Kidney (tissue), 13 donors: ENCODE measurements at regions not wholly inside any gene's neighbourhood (a gene's known extent, or its start where the extent isn't known, plus 50 kb on each side); places are given as distances from the start of the nearest gene placed in this dataset.

Source experiments
- DNase-seq, 5 donors: peaks; one replicate each; pipeline ENCODE4 v3.0.0-alpha.2; 2013 to 2020
- FAIRE-seq: peaks from 2 replicates; lab custom pipeline; 2012; peaks lifted over from hg19 to GRCh38; lab: Jason Lieb, UNC
- H3K27ac ChIP-seq, 2 donors: one replicate each; pipeline ENCODE4 v1.7.0; 2013; ENCODE audit warnings: low read depth in 2 of 2, low read length in 2 of 2, inconsistent platforms in 1 of 2
- H3K27me3 ChIP-seq: one replicate; pipeline ENCODE4 v1.7.1; 2013; ENCODE audit warnings: low read length, inconsistent platforms; ENCODE audit not compliant: control insufficient read depth, insufficient read depth
- H3K36me3 ChIP-seq, 3 donors: one replicate each; pipeline versions ENCODE4 v1.7.0 to v1.7.1; 2013; ENCODE audit warnings: low read length in 3 of 3, control low read depth in 1 of 3, inconsistent platforms in 1 of 3; ENCODE audit not compliant: insufficient read depth in 3 of 3, control insufficient read depth in 2 of 3
- H3K4me1 ChIP-seq, 3 donors: one replicate each; pipeline versions ENCODE4 v1.7.0 to v1.7.1; 2013; ENCODE audit warnings: low read length in 3 of 3, inconsistent platforms in 1 of 3, low read depth in 1 of 3; ENCODE audit not compliant: control insufficient read depth in 2 of 3, insufficient read depth in 2 of 3
- H3K4me3 ChIP-seq, 3 donors: one replicate each; pipeline versions ENCODE4 v1.7.0 to v1.8.1; 2013; ENCODE audit warnings: low read length in 3 of 3, control low read depth in 1 of 3, inconsistent platforms in 1 of 3
- H3K9ac ChIP-seq, 3 donors: one replicate each; pipeline versions ENCODE4 v1.7.0 to v1.7.1; 2013; ENCODE audit warnings: low read length in 3 of 3, control low read depth in 1 of 3, inconsistent platforms in 1 of 3
- H3K9me3 ChIP-seq, 3 donors: one replicate each; pipeline versions ENCODE4 v1.7.0 to v1.7.1; 2013; ENCODE audit warnings: low read length in 3 of 3, control low read depth in 1 of 3, inconsistent platforms in 1 of 3; ENCODE audit not compliant: control insufficient read depth in 2 of 3, insufficient read depth in 1 of 3
- CTCF ChIP-seq: IDR thresholded peaks from 3 replicates; pipeline ENCODE4 v1.5.1; 2012; ENCODE audit warnings: mild to moderate bottlenecking, moderate library complexity, borderline replicate concordance; ENCODE audit not compliant: insufficient read depth; ENCODE audit errors: extremely low read depth
- intact Hi-C: fragments of 100-400 bp; cut with DNase I; formaldehyde crosslinking; loops from one replicate; pipeline ENCODE4 v1.11.1; 2022
- donor health status: control.
- donor health status: control.
- donor health status: control.
- donor health status: control.
- donor health status: control.
- donor health status: DM: yes; HTN: yes; CAD: no.
- donor health status: Normal renal cell carcinoma (clear cell type).

GRCh38 chr2:62423883-62424458 is 82.0 kb downstream of the TMEM17 start:
- Histone ChIP-seq H3K9me3 (no peaks in the 10 kb centered on the region), H3K4me1 (peaks cover 0 to 14% (median 2%) of the 10 kb centered on the region in 3 donors), H3K36me3 (no peaks in the 10 kb centered on the region), H3K4me3 (no peak overlapping the region), H3K27me3 (no peaks in the 10 kb centered on the region), H3K27ac (no peak overlapping the region), H3K9ac (no peak overlapping the region)
- DNase-seq (no peak), FAIRE-seq (no peak)
- intact Hi-C loops: no loop called here
- TF ChIP-seq CTCF: no peak

- Histone ChIP-seq H3K27ac (no peak overlapping the region), H3K36me3 (no peaks in the 10 kb centered on the region), H3K9ac (no peak overlapping the region), H3K4me3 (no peak overlapping the region), H3K9me3 (no peaks in the 10 kb centered on the region), H3K27me3 (no peaks in the 10 kb centered on the region), H3K4me1 (peaks cover 0 to 14% (median 2%) of the 10 kb centered on the region in 3 donors)
- intact Hi-C loops: no loop called here
- no peak for TF ChIP-seq CTCF
- DNase-seq (no peak), FAIRE-seq (no peak)
Measured at GRCh38 chr2:62423235-62423634, 82.8 kb downstream of the TMEM17 start.

GRCh38 chr2:62415518-62415917 is 90.5 kb downstream of the TMEM17 start:
- H3K9me3 ChIP-seq: no peaks in the 10 kb centered on the region
- no peaks in the 10 kb centered on the region for H3K36me3 ChIP-seq
- peaks cover 0 to 12% (median 9%) of the 10 kb centered on the region in 3 donors for H3K4me1 ChIP-seq
- intact Hi-C loops: loop anchor here (10.0 kb wide), 2 partner anchors 431 to 491 kb away; no protein-coding TSS in a partner anchor
- H3K4me3 ChIP-seq: no peak overlapping the region
- H3K27ac ChIP-seq: no peak overlapping the region
- TF ChIP-seq CTCF: no peak
- H3K27me3 ChIP-seq: no peaks in the 10 kb centered on the region
- no peak overlapping the region for H3K9ac ChIP-seq
- DNase-seq: no peak
- no peak for FAIRE-seq

GRCh38 chr2:62415019-62415431 is 91.0 kb downstream of the TMEM17 start:
- Histone ChIP-seq H3K27me3 (no peaks in the 10 kb centered on the region), H3K4me1 (peaks cover 0 to 13% (median 9%) of the 10 kb centered on the region in 3 donors), H3K9ac (no peak overlapping the region), H3K9me3 (no peaks in the 10 kb centered on the region), H3K4me3 (no peak overlapping the region), H3K27ac (no peak overlapping the region), H3K36me3 (no peaks in the 10 kb centered on the region)
- FAIRE-seq (no peak), DNase-seq (no peak)
- TF ChIP-seq CTCF: no peak
- intact Hi-C loops: loop anchor here (10.0 kb wide), 2 partner anchors 430 to 490 kb away; no protein-coding TSS in a partner anchor
